ENCODE measurements at regions not wholly inside any gene's neighbourhood (a gene's known extent, or its start where the extent isn't known, plus 50 kb on each side); places are given as distances from the start of the nearest gene placed in this dataset.

GRCh38 chr14:41187868-41188267 lies 418.8 kb upstream of the LRFN5 start:
- Histone ChIP-seq H4K20me1 (ENCODE audit: insufficient read depth, low read length) (no peaks in the 10 kb centered on the region), H3K9me3 (ENCODE audit: low read length) (no peaks in the 10 kb centered on the region), H3K79me2 (ENCODE audit: insufficient read depth, low read length) (no peaks in the 10 kb centered on the region), H2AFZ (ENCODE audit: low read length) (no peak overlapping the region), H3K9ac (ENCODE audit: insufficient read depth, low read depth, low read length) (no peak overlapping the region), H3K27ac (ENCODE audit: extremely low read length, insufficient read depth, low read length) (no peak overlapping the region), H3K4me1 (ENCODE audit: insufficient read depth, low read length) (no peaks in the 10 kb centered on the region), H3K36me3 (replicated peaks in 1 of 2; ENCODE audit: control insufficient read depth in 1 of 2, insufficient read depth in 2 of 2, low read length in 2 of 2) (no peaks in the 10 kb centered on the region), H3K27me3 (ENCODE audit: control insufficient read depth in 1 of 2, insufficient read depth in 2 of 2, low read length in 2 of 2) (no peaks in the 10 kb centered on the region), H3K4me3 (replicated peaks in 1 of 3; ENCODE audit: insufficient read depth in 1 of 3, low read depth in 2 of 3, low read length in 3 of 3) (no peak overlapping the region), H3K4me2 (ENCODE audit: low read depth, low read length) (no peak overlapping the region)
- ChIA-PET POLR2A (no interaction called here), CTCF (ENCODE audit: low intra/inter-chr PET ratio, low total read pairs) (no interaction called here)
- no peak for DNase-seq (ENCODE audit: low spot score)
- no TSS peak for BruUV-seq (replicated peaks)
- no peak for ATAC-seq
- FAIRE-seq: no peak
- in situ Hi-C loops (cut with HindIII; ENCODE audit: extremely low pct_ligation_motif_present, low pct_unique_long_range_greater_than_20kb): no loop called here
- intact Hi-C loops (cut with micrococcal nuclease; ENCODE audit: unreplicated experiment): no loop called here
- no CpG with 5 or more reads among the region's 3 CpGs for WGBS (ENCODE audit: low lambda C conversion rate)
- TF ChIP-seq ZFP90 (CRISPR knock-in tag; IDR thresholded peaks at IDR 0.05; ENCODE audit: borderline replicate concordance) (no peak), ZNF333 (CRISPR knock-in tag; IDR thresholded peaks at IDR 0.05; ENCODE audit: borderline replicate concordance) (no peak), KIAA2018 (CRISPR knock-in tag; IDR thresholded peaks at IDR 0.05; ENCODE audit: borderline replicate concordance) (no peak), FOSL2 (CRISPR knock-in tag; IDR thresholded peaks at IDR 0.05) (no peak), RFXANK (CRISPR knock-in tag; IDR thresholded peaks at IDR 0.05) (no peak), KDM3A (CRISPR knock-in tag; IDR thresholded peaks at IDR 0.05; ENCODE audit: low read depth) (no peak), FOXO1 (CRISPR knock-in tag; IDR thresholded peaks at IDR 0.05) (no peak), FOXA1 (IDR thresholded peaks at IDR 0.05) (no peak), FOXA1 (CRISPR knock-in tag; IDR thresholded peaks at IDR 0.05) (no peak), NFKB2 (CRISPR knock-in tag; IDR thresholded peaks at IDR 0.05; ENCODE audit: borderline replicate concordance) (no peak), ZNF121 (CRISPR knock-in tag; IDR thresholded peaks at IDR 0.05) (no peak), NKX3-1 (CRISPR knock-in tag; IDR thresholded peaks at IDR 0.05) (no peak)
- TF ChIP-seq, protein P1, sequence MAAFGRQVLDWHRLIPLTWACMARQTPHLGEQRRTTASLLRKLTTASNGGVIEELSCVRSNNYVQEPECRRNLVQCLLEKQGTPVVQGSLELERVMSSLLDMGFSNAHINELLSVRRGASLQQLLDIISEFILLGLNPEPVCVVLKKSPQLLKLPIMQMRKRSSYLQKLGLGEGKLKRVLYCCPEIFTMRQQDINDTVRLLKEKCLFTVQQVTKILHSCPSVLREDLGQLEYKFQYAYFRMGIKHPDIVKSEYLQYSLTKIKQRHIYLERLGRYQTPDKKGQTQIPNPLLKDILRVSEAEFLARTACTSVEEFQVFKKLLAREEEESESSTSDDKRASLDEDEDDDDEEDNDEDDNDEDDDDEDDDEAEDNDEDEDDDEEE (CRISPR knock-in tag; IDR thresholded peaks at IDR 0.05): no peak

All from HepG2 (cell line).